ENCODE measurements at regions not wholly inside any gene's neighbourhood (a gene's known extent, or its start where the extent isn't known, plus 50 kb on each side); places are given as distances from the start of the nearest gene placed in this dataset.

GRCh38 chr7:79823246-79823951, 311.2 kb upstream of the GNAI1 start:
- Mint-ChIP-seq H3K36me3 (ENCODE audit: low read depth) (no peaks in the 10 kb centered on the region), H3K27ac (no peak overlapping the region), H3K9me3 (no peaks in the 10 kb centered on the region), H3K4me1 (ENCODE audit: low read depth) (no peaks in the 10 kb centered on the region), H3K4me3 (no peak overlapping the region), H3K27me3 (no peaks in the 10 kb centered on the region)
- DNase-seq, result no peak

- no peak overlapping the region for H3K27ac Mint-ChIP-seq
- no peaks in the 10 kb centered on the region for H3K36me3 Mint-ChIP-seq (ENCODE audit: low read depth)
- H3K4me1 Mint-ChIP-seq (ENCODE audit: low read depth), result no peaks in the 10 kb centered on the region
- H3K4me3 Mint-ChIP-seq, result no peak overlapping the region
- H3K9me3 Mint-ChIP-seq, result no peaks in the 10 kb centered on the region
- no peak for DNase-seq
- H3K27me3 Mint-ChIP-seq, result no peaks in the 10 kb centered on the region
These were observed 311.9 kb upstream of the GNAI1 start for GRCh38 chr7:79822620-79823240.

- H3K36me3 Mint-ChIP-seq (ENCODE audit: low read depth), result no peaks in the 10 kb centered on the region
- no peak for DNase-seq
- H3K27me3 Mint-ChIP-seq, result no peaks in the 10 kb centered on the region
- no peaks in the 10 kb centered on the region for H3K9me3 Mint-ChIP-seq
- H3K27ac Mint-ChIP-seq, result no peak overlapping the region
- no peak overlapping the region for H3K4me3 Mint-ChIP-seq
- H3K4me1 Mint-ChIP-seq (ENCODE audit: low read depth), result no peaks in the 10 kb centered on the region
These were observed 314.2 kb upstream of the GNAI1 start for GRCh38 chr7:79820387-79820786.

GRCh38 chr7:79810916-79811315, 323.7 kb upstream of the GNAI1 start:
- Mint-ChIP-seq H3K9me3 (no peaks in the 10 kb centered on the region), H3K27ac (no peak overlapping the region), H3K27me3 (no peaks in the 10 kb centered on the region), H3K4me1 (ENCODE audit: low read depth) (no peaks in the 10 kb centered on the region), H3K4me3 (no peak overlapping the region), H3K36me3 (ENCODE audit: low read depth) (no peaks in the 10 kb centered on the region)
- no peak for DNase-seq

- no peaks in the 10 kb centered on the region for H3K36me3 Mint-ChIP-seq (ENCODE audit: low read depth)
- DNase-seq, result no peak
These were observed 328.4 kb upstream of the GNAI1 start for GRCh38 chr7:79806161-79806734.

GRCh38 chr7:79790656-79791262, 337.3 kb upstream of the MAGI2 start:
- Mint-ChIP-seq H3K36me3 (ENCODE audit: low read depth) (no peaks in the 10 kb centered on the region), H3K27ac (no peak overlapping the region), H3K9me3 (no peaks in the 10 kb centered on the region), H3K4me1 (ENCODE audit: low read depth) (no peaks in the 10 kb centered on the region), H3K4me3 (no peak overlapping the region), H3K27me3 (no peaks in the 10 kb centered on the region)
- DNase-seq, result no peak

More at GRCh38 chr7:79806161-79806734, 328.4 kb upstream of the GNAI1 start:
- Mint-ChIP-seq H3K4me1 (ENCODE audit: low read depth) (no peaks in the 10 kb centered on the region), H3K27ac (no peak overlapping the region), H3K9me3 (peaks cover 3% of the 10 kb centered on the region), H3K27me3 (no peaks in the 10 kb centered on the region), H3K4me3 (no peak overlapping the region)

GRCh38 chr7:79789584-79790345, 336.3 kb upstream of the MAGI2 start:
- no peak overlapping the region for H3K27ac Mint-ChIP-seq
- H3K4me1 Mint-ChIP-seq (ENCODE audit: low read depth), result no peaks in the 10 kb centered on the region
- DNase-seq, result no peak
- H3K36me3 Mint-ChIP-seq (ENCODE audit: low read depth), result no peaks in the 10 kb centered on the region
- H3K9me3 Mint-ChIP-seq, result no peaks in the 10 kb centered on the region
- no peaks in the 10 kb centered on the region for H3K27me3 Mint-ChIP-seq
- H3K4me3 Mint-ChIP-seq, result no peak overlapping the region

GRCh38 chr7:79787623-79788022, 334.2 kb upstream of the MAGI2 start:
- H3K36me3 Mint-ChIP-seq (ENCODE audit: low read depth), result no peaks in the 10 kb centered on the region
- H3K4me3 Mint-ChIP-seq, result no peak overlapping the region
- no peaks in the 10 kb centered on the region for H3K4me1 Mint-ChIP-seq (ENCODE audit: low read depth)
- no peak overlapping the region for H3K27ac Mint-ChIP-seq
- H3K9me3 Mint-ChIP-seq, result no peaks in the 10 kb centered on the region
- no peaks in the 10 kb centered on the region for H3K27me3 Mint-ChIP-seq
- DNase-seq, result no peak

- H3K9me3 Mint-ChIP-seq, result no peaks in the 10 kb centered on the region
- no peaks in the 10 kb centered on the region for H3K4me1 Mint-ChIP-seq (ENCODE audit: low read depth)
- H3K4me3 Mint-ChIP-seq, result no peak overlapping the region
These were observed 333.6 kb upstream of the MAGI2 start for GRCh38 chr7:79787096-79787495.

GRCh38 chr7:79786187-79786586, 332.7 kb upstream of the MAGI2 start:
- Mint-ChIP-seq H3K9me3 (no peaks in the 10 kb centered on the region), H3K27ac (no peak overlapping the region), H3K36me3 (ENCODE audit: low read depth) (no peaks in the 10 kb centered on the region), H3K4me1 (ENCODE audit: low read depth) (no peaks in the 10 kb centered on the region), H3K4me3 (no peak overlapping the region), H3K27me3 (no peaks in the 10 kb centered on the region)
- no peak for DNase-seq

More at GRCh38 chr7:79787096-79787495, 333.6 kb upstream of the MAGI2 start:
- Mint-ChIP-seq H3K27me3 (no peaks in the 10 kb centered on the region), H3K27ac (no peak overlapping the region), H3K36me3 (ENCODE audit: low read depth) (no peaks in the 10 kb centered on the region)
- DNase-seq, result no peak

- no peaks in the 10 kb centered on the region for H3K27me3 Mint-ChIP-seq
- H3K9me3 Mint-ChIP-seq, result no peaks in the 10 kb centered on the region
- H3K4me3 Mint-ChIP-seq, result no peak overlapping the region
- no peaks in the 10 kb centered on the region for H3K4me1 Mint-ChIP-seq (ENCODE audit: low read depth)
- no peak overlapping the region for H3K27ac Mint-ChIP-seq
- no peak for DNase-seq
- H3K36me3 Mint-ChIP-seq (ENCODE audit: low read depth), result no peaks in the 10 kb centered on the region
These were observed 332.1 kb upstream of the MAGI2 start for GRCh38 chr7:79785556-79785955.

GRCh38 chr7:79782906-79783305, 329.4 kb upstream of the MAGI2 start:
- H3K27me3 Mint-ChIP-seq, result no peaks in the 10 kb centered on the region
- no peak for DNase-seq
- no peaks in the 10 kb centered on the region for H3K36me3 Mint-ChIP-seq (ENCODE audit: low read depth)
- H3K4me3 Mint-ChIP-seq, result no peak overlapping the region
- no peaks in the 10 kb centered on the region for H3K9me3 Mint-ChIP-seq
- H3K4me1 Mint-ChIP-seq (ENCODE audit: low read depth), result no peaks in the 10 kb centered on the region
- H3K27ac Mint-ChIP-seq, result no peak overlapping the region

GRCh38 chr7:79782256-79782655, 328.8 kb upstream of the MAGI2 start:
- no peak for DNase-seq
- H3K9me3 Mint-ChIP-seq, result no peaks in the 10 kb centered on the region
- no peak overlapping the region for H3K27ac Mint-ChIP-seq
- no peaks in the 10 kb centered on the region for H3K36me3 Mint-ChIP-seq (ENCODE audit: low read depth)
- no peak overlapping the region for H3K4me3 Mint-ChIP-seq
- H3K4me1 Mint-ChIP-seq (ENCODE audit: low read depth), result no peaks in the 10 kb centered on the region
- no peaks in the 10 kb centered on the region for H3K27me3 Mint-ChIP-seq

GRCh38 chr7:79781716-79782115, 328.2 kb upstream of the MAGI2 start:
- peaks cover 2% of the 10 kb centered on the region for H3K9me3 Mint-ChIP-seq
- no peaks in the 10 kb centered on the region for H3K4me1 Mint-ChIP-seq (ENCODE audit: low read depth)
- H3K27me3 Mint-ChIP-seq, result no peaks in the 10 kb centered on the region

More at GRCh38 chr7:79781716-79782115, 328.2 kb upstream of the MAGI2 start:
- Mint-ChIP-seq H3K27ac (no peak overlapping the region), H3K36me3 (ENCODE audit: low read depth) (no peaks in the 10 kb centered on the region), H3K4me3 (no peak overlapping the region)
- DNase-seq, result no peak

Measured in activated T-cell treated with anti-CD3 and anti-CD28 coated beads, Interleukin-2, amount 50 U/mL, for 24 hours (primary cell).